WTC11 (cell line): ENCODE measurements at regions not wholly inside any gene's neighbourhood (a gene's known extent, or its start where the extent isn't known, plus 50 kb on each side); places are given as distances from the start of the nearest gene placed in this dataset.

ENCODE experiments used
- ATF6 ChIP-seq: sonication (generic); formaldehyde crosslinking; IDR thresholded peaks from 2 replicates; pipeline ENCODE4 v1.8.1; 2023; ENCODE audit warnings: mild to moderate bottlenecking, missing genetic modification reagents
- CTCF ChIP-seq: fragments of 200-600 bp; IDR thresholded peaks from 2 replicates; pipeline ENCODE4 v1.8.0; 2022; ENCODE audit warnings: antibody characterized with exemption
- ETV6 ChIP-seq: sonication (generic); formaldehyde crosslinking; IDR thresholded peaks from 2 replicates; pipeline ENCODE4 v1.8.1; 2022; ENCODE audit warnings: mild to moderate bottlenecking, missing genetic modification reagents
- ZNF232 ChIP-seq: sonication (generic); formaldehyde crosslinking; IDR thresholded peaks from 2 replicates; pipeline ENCODE4 v1.8.0; 2022; ENCODE audit warnings: mild to moderate bottlenecking, missing genetic modification reagents

- TF ChIP-seq CTCF (no peak), ETV6 (CRISPR knock-in tag) (no peak), ATF6 (CRISPR knock-in tag) (no peak), ZNF232 (no peak)
These were observed 1397.2 kb downstream of the MRPL39 start for GRCh38 chr21:24210130-24210529.
